PC-3 (cell line): ENCODE measurements at regions not wholly inside any gene's neighbourhood (a gene's known extent, or its start where the extent isn't known, plus 50 kb on each side); places are given as distances from the start of the nearest gene placed in this dataset.
A peak's percentile ranks its signal among the peaks of the same experiment; 100 is the strongest.

Experiments
- ATAC-seq: fragments of 200-7000 bp; cut with Tn5 transposase; 2 replicates; pipeline ENCODE4 v1.9.1; 2020; ENCODE audit warnings: mild to moderate bottlenecking, moderate library complexity
- BruUV-seq: library from RNA; stranded (reverse); fragments of 400-500 nt; replicated peaks from 2 replicates; lab custom pipeline; 2021; lab: Mats Ljungman, UMichigan
- CTCF ChIA-PET: fragments of 300-600 bp; sonication (Branson Sonifier 250); formaldehyde crosslinking; loops from one replicate; lab custom pipeline; 2022; ENCODE audit warnings: antibody characterized with exemption; lab: Charles Lee
- POLR2A ChIA-PET: fragments of 300-600 bp; sonication (Branson Sonifier 250); formaldehyde crosslinking; loops from one replicate; lab custom pipeline; 2022; ENCODE audit warnings: antibody characterized with exemption; ENCODE audit not compliant: unreplicated experiment; lab: Charles Lee
- DNase-seq: peaks from one replicate; pipeline ENCODE4 v3.0.0-alpha.2; 2015
- H2AFZ ChIP-seq: fragments of 300-600 bp; sonication (generic); 2 replicates; pipeline ENCODE4 v1.6.0; 2016; ENCODE audit warnings: antibody characterized with exemption, low read length
- H3F3A ChIP-seq: fragments of 300-600 bp; sonication (generic); one replicate; pipeline ENCODE4 v1.6.0; 2017; ENCODE audit warnings: antibody characterized with exemption, low read length, control low read depth, mild to moderate bottlenecking; ENCODE audit not compliant: unreplicated experiment
- H3K27ac ChIP-seq: fragments of 300-600 bp; sonication (generic); 2 replicates; pipeline ENCODE4 v1.5.1; 2016; ENCODE audit warnings: mild to moderate bottlenecking, low read length
- H3K27me3 ChIP-seq: fragments of 300-600 bp; sonication (generic); 2 replicates; pipeline ENCODE4 v1.6.1; 2016; ENCODE audit warnings: low read length, mixed read lengths
- H3K36me3 ChIP-seq: fragments of 300-600 bp; sonication (generic); 2 replicates; pipeline ENCODE4 v1.6.1; 2016; ENCODE audit warnings: low read depth, mixed run types, low read length, mixed read lengths
- H3K4me1 ChIP-seq: fragments of 300-600 bp; sonication (generic); 2 replicates; pipeline ENCODE4 v1.5.1; 2016; ENCODE audit warnings: low read length; ENCODE audit not compliant: insufficient read depth
- H3K4me2 ChIP-seq: fragments of 300-600 bp; sonication (generic); 2 replicates; pipeline ENCODE4 v1.6.0; 2016; ENCODE audit warnings: low read length
- H3K4me3 ChIP-seq: fragments of 300-600 bp; sonication (generic); 2 replicates; pipeline ENCODE4 v1.5.1; 2016; ENCODE audit warnings: mild to moderate bottlenecking, low read length, mixed read lengths
- H3K79me2 ChIP-seq: fragments of 300-600 bp; sonication (generic); 2 replicates; pipeline ENCODE4 v1.6.1; 2017; ENCODE audit warnings: low read length, mixed read lengths
- H3K9ac ChIP-seq: fragments of 300-600 bp; sonication (generic); 2 replicates; pipeline ENCODE4 v1.6.0; 2016; ENCODE audit warnings: mild to moderate bottlenecking, low read length
- H3K9me2 ChIP-seq: fragments of 300-600 bp; sonication (generic); replicated peaks from 2 replicates; pipeline ENCODE4 v1.6.1; 2016; ENCODE audit warnings: mixed run types, low read length, mixed read lengths
- H3K9me3 ChIP-seq: fragments of 300-600 bp; sonication (generic); 2 replicates; pipeline ENCODE4 v1.6.1; 2016; ENCODE audit warnings: low read length, mixed read lengths
- H4K20me1 ChIP-seq: fragments of 300-600 bp; sonication (generic); 2 replicates; pipeline ENCODE4 v1.6.1; 2016; ENCODE audit warnings: low read length, mixed read lengths
- EZH2 ChIP-seq: fragments of 300-600 bp; sonication (generic); IDR thresholded peaks from one replicate; pipeline ENCODE4 v1.6.1; 2017; ENCODE audit warnings: antibody characterized with exemption, mild to moderate bottlenecking, low read length; ENCODE audit not compliant: unreplicated experiment
- EZH2phosphoT487 ChIP-seq: fragments of 300-600 bp; sonication (generic); IDR thresholded peaks from 2 replicates; pipeline ENCODE4 v1.6.1; 2018; ENCODE audit warnings: mild to moderate bottlenecking, antibody characterized with exemption, low read length, borderline replicate concordance
- intact Hi-C: fragments of 100-400 bp; cut with micrococcal nuclease; formaldehyde crosslinking; loops from 2 replicates; pipeline ENCODE4 v1.9.0; 2023
- TF ChIP-seq, protein P1 (sequence below): fragments of 300-600 bp; sonication (generic); conservative IDR thresholded peaks from 2 replicates; pipeline ENCODE4 v1.5.1; 2017; ENCODE audit warnings: antibody characterized with exemption, low read depth, mild to moderate bottlenecking, low read length

DNA sequence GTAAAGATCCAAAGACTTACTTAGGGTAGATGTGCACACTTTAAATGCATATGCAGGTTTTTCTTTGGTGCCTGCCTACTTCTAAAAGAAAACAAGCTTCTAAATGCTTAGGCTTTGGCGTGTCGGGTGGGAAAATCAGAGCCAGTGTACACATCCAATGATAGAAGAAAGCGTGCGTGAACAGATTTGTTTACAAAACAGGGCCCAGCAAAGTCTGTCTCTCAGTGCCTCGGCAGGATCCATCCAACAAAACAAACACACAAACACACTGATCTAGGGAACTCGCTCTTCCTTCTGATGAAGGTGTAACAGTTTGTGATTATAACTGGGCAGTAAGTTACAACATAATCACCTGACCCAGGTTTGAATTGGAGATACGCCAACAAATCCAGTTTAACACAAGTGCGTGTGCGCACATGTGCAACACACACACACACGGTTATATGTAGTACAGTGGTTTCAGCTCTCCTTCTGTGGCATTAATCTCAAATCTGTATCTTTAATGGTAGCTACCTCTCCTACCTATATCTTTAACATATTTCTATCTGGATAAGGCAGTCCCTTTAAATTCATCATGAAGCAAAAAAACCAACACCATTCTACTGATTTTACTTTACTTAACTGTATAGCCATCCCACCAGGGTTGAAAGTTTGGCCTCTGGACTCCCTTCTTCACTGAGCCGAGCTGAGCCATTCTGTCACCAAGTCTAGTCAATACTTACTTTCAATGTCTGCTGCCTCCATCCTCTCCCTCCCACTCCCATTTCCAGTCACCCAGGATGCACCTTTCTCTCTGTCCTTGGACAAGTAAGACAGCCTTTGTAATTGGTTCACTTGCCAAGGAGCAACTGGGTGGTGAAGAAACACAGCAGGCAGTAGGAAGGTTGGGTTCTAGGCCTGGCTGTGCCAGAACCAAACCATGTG is 184.4 kb upstream of the KLF14 start:
- no peaks in the 10 kb centered on the region for H3K9me3 ChIP-seq
- DNase-seq (no peak), ATAC-seq (no peak)
- POLR2A ChIA-PET: interaction anchor here (0.7 to 1.1 kb wide), 3 partner anchors 14 to 45 kb away, joined by 3 to 18 read pairs (median 3); no protein-coding TSS in a partner anchor
- peaks cover 19% of the 10 kb centered on the region for H3F3A ChIP-seq
- peak overlapping the region; percentile 76 for H3K4me2 ChIP-seq
- no peaks in the 10 kb centered on the region for H3K27me3 ChIP-seq
- peaks cover 79% of the 10 kb centered on the region for H3K4me1 ChIP-seq
- H3K79me2 ChIP-seq: peaks cover 92% of the 10 kb centered on the region
- CTCF ChIA-PET: no interaction called here
- intact Hi-C loops: no loop called here
- H3K4me3 ChIP-seq: peak overlapping the region; percentile 26
- H3K9me2 ChIP-seq: no peaks in the 10 kb centered on the region
- H3K27ac ChIP-seq: peak overlapping the region; percentile 99
- no TSS peak for BruUV-seq
- TF ChIP-seq EZH2: no peak
- no peak for TF ChIP-seq EZH2phosphoT487
- TF ChIP-seq, protein P1, sequence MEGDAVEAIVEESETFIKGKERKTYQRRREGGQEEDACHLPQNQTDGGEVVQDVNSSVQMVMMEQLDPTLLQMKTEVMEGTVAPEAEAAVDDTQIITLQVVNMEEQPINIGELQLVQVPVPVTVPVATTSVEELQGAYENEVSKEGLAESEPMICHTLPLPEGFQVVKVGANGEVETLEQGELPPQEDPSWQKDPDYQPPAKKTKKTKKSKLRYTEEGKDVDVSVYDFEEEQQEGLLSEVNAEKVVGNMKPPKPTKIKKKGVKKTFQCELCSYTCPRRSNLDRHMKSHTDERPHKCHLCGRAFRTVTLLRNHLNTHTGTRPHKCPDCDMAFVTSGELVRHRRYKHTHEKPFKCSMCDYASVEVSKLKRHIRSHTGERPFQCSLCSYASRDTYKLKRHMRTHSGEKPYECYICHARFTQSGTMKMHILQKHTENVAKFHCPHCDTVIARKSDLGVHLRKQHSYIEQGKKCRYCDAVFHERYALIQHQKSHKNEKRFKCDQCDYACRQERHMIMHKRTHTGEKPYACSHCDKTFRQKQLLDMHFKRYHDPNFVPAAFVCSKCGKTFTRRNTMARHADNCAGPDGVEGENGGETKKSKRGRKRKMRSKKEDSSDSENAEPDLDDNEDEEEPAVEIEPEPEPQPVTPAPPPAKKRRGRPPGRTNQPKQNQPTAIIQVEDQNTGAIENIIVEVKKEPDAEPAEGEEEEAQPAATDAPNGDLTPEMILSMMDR: no peak
- peak overlapping the region; percentile 72 for H3K9ac ChIP-seq
- H3K36me3 ChIP-seq: peaks cover 10% of the 10 kb centered on the region; the same call in 1 of the 2 replicates
- no peaks in the 10 kb centered on the region for H4K20me1 ChIP-seq
- no peak overlapping the region for H2AFZ ChIP-seq

DNA sequence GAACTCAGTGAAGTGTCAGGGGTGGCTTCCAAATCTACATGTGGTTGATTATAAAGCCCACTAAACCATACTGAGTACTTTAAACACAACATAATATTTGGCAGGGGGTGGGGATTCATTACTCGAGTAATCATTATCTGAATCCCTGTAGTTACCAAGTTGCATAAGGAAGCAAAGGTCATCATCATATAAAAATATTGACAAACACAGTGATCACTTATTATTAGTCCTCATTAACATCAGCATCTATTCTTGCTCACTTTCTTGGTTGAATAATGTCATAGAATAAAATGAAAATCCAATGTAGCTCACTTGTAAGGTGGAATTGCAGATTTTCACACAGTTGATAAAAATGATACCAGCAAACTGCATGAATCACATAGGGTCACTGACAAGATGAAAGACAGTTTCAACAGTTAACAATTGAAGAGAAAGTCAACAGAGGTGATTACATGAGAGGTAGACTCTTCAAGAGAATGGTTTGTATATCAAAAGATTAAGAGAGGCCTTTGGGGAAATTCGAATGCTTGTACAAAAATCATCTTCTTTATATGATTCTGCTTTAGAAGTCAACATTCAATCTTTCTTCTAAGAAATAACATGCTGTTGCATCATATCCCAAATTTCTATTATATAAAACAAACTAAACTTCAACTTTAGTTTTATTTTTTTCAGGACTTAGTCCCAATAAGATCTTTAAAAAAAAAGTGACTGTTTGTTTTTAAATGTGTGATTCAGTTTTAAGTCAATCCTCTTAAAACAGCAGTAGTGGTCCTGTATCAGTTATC is 185.5 kb upstream of the KLF14 start:
- Histone ChIP-seq H3K4me1 (peaks cover 75% of the 10 kb centered on the region), H3K79me2 (peaks cover 94% of the 10 kb centered on the region), H3K9ac (no peak overlapping the region), H3K27ac (peak overlapping the region; percentile 99), H3K36me3 (peaks cover 10% of the 10 kb centered on the region; the same call in 1 of the 2 replicates), H2AFZ (no peak overlapping the region), H3K9me2 (no peaks in the 10 kb centered on the region), H3F3A (peaks cover 12% of the 10 kb centered on the region), H4K20me1 (no peaks in the 10 kb centered on the region), H3K4me2 (no peak overlapping the region), H3K9me3 (no peaks in the 10 kb centered on the region), H3K27me3 (no peaks in the 10 kb centered on the region), H3K4me3 (no peak overlapping the region)
- no peak for DNase-seq
- BruUV-seq: no TSS peak
- CTCF ChIA-PET: interaction anchor here (0.7 kb wide), 1 partner anchor 36 kb away, joined by 8 read pairs; no protein-coding TSS in a partner anchor
- intact Hi-C loops: no loop called here
- TF ChIP-seq, protein P1: no peak
- no peak for TF ChIP-seq EZH2
- no peak for ATAC-seq
- POLR2A ChIA-PET: interaction anchor here (0.6 kb wide), 1 partner anchor 23 kb away, joined by 3 read pairs; no protein-coding TSS in a partner anchor
